HEK293T (cell line): ENCODE measurements at regions not wholly inside any gene's neighbourhood (a gene's known extent, or its start where the extent isn't known, plus 50 kb on each side); places are given as distances from the start of the nearest gene placed in this dataset.

Source experiments
- ARNT ChIP-seq: fragments of 450-650 bp; IDR thresholded peaks from 2 replicates; pipeline ENCODE4 v1.6.1; 2017; ENCODE audit warnings: mild to moderate bottlenecking
- BHLHE40 ChIP-seq: fragments of 450-650 bp; IDR thresholded peaks from 2 replicates; pipeline ENCODE4 v1.6.1; 2016; ENCODE audit warnings: mild to moderate bottlenecking, moderate library complexity, borderline replicate concordance
- CTBP1 ChIP-seq: fragments of 450-650 bp; IDR thresholded peaks from 2 replicates; pipeline ENCODE4 v1.6.1; 2016; ENCODE audit warnings: borderline replicate concordance
- ELF4 ChIP-seq: fragments of 450-650 bp; IDR thresholded peaks from 2 replicates; pipeline ENCODE4 v1.6.1; 2017; ENCODE audit warnings: antibody characterized with exemption
- FOXK2 ChIP-seq: fragments of 450-650 bp; IDR thresholded peaks from 2 replicates; pipeline ENCODE4 v1.6.1; 2016; ENCODE audit warnings: mild to moderate bottlenecking
- LEF1 ChIP-seq: fragments of 450-650 bp; IDR thresholded peaks from 2 replicates; pipeline ENCODE4 v1.6.1; 2017; ENCODE audit warnings: mild to moderate bottlenecking, borderline replicate concordance
- NFRKB ChIP-seq: fragments of 450-650 bp; IDR thresholded peaks from 2 replicates; pipeline ENCODE4 v1.6.1; 2016; ENCODE audit warnings: mild to moderate bottlenecking, moderate library complexity
- SP1 ChIP-seq: fragments of 450-650 bp; IDR thresholded peaks from 2 replicates; pipeline ENCODE4 v1.6.1; 2017
- SUZ12 ChIP-seq: fragments of 450-650 bp; IDR thresholded peaks from 2 replicates; pipeline ENCODE4 v1.6.1; 2016; ENCODE audit warnings: mild to moderate bottlenecking
- TARDBP ChIP-seq: fragments of 450-650 bp; IDR thresholded peaks from 2 replicates; pipeline ENCODE4 v1.6.1; 2016
- ZNF384 ChIP-seq: fragments of 450-650 bp; IDR thresholded peaks from 2 replicates; pipeline ENCODE4 v1.6.1; 2016
- TF ChIP-seq, protein P1 (sequence below): fragments of 450-650 bp; IDR thresholded peaks from 2 replicates; pipeline ENCODE4 v1.6.1; 2016

DNA sequence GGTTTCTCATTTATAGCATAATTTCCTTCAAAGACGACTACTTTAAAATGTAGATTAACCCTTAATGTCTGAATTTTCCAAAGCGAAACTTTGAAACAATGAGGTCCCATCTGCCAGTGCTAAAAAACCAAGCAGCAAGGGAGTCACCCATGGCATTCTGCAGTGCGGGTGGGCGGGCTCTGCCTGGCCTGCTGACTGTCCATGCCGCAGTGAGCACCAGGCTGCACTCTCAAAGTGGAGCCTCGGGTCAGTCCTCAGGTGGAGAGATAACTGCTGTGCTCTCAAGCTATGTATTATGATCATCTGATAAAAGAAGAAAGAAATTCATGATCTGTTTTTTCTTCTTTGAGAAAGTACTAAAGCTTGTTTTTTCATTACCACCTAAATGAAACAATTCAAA lies 581.6 kb downstream of the CETN3 start:
- TF ChIP-seq, protein P1, sequence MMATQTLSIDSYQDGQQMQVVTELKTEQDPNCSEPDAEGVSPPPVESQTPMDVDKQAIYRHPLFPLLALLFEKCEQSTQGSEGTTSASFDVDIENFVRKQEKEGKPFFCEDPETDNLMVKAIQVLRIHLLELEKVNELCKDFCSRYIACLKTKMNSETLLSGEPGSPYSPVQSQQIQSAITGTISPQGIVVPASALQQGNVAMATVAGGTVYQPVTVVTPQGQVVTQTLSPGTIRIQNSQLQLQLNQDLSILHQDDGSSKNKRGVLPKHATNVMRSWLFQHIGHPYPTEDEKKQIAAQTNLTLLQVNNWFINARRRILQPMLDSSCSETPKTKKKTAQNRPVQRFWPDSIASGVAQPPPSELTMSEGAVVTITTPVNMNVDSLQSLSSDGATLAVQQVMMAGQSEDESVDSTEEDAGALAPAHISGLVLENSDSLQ, result no peak
- no peak for TF ChIP-seq NFRKB
- no peak for TF ChIP-seq TARDBP
- no peak for TF ChIP-seq FOXK2
- TF ChIP-seq SP1, result no peak
- TF ChIP-seq ZNF384, result no peak
- TF ChIP-seq ARNT, result no peak
- no peak for TF ChIP-seq CTBP1
- no peak for TF ChIP-seq LEF1
- no peak for TF ChIP-seq BHLHE40
- TF ChIP-seq SUZ12, result no peak
- no peak for TF ChIP-seq ELF4
